ENCODE measurements at regions not wholly inside any gene's neighbourhood (a gene's known extent, or its start where the extent isn't known, plus 50 kb on each side); places are given as distances from the start of the nearest gene placed in this dataset.

DNA sequence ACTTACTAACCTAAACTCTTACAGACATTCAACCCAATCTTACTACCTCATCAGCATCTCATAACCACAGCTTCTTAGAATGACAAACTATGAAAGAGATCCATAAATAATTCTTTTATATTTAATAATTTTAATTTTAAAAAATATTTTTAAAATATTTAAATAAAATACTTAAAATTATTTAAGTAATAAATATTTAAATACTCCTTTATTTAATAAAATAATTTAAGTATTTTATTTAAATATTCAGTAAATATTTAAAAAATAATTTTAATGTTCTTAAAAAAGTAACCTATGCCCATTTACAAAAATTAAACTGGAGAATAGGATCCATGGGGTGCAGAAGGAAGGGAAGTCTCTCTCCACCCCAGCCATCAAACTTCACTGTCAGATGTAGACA, 627.3 kb upstream of the MGMT start:
- TF ChIP-seq POLR2A (IDR thresholded peaks at IDR 0.05; ENCODE audit: low read length) (no peak), GATA1 (IDR thresholded peaks at IDR 0.05; ENCODE audit: low read depth, low read length) (no peak)

Measured in erythroblast (primary cell).